Frontal cortex (tissue), 3 donors: ENCODE measurements at regions not wholly inside any gene's neighbourhood (a gene's known extent, or its start where the extent isn't known, plus 50 kb on each side); places are given as distances from the start of the nearest gene placed in this dataset.
"Not testable (repeated sequence)": the region's sequence is repeated elsewhere in the genome, so short reads cannot be mapped to it uniquely, and the experiment has no call there.

Source experiments
- DNase-seq, 2 donors: peaks; one replicate each; pipeline ENCODE4 v3.0.0; 2012; ENCODE audit warnings: low spot score in 2 of 2
- FAIRE-seq: peaks from 2 replicates; lab custom pipeline; 2012; peaks lifted over from hg19 to GRCh38; lab: Jason Lieb, UNC
- donor health status: control.
- donor health status: control.
- donor health status: control.

- FAIRE-seq, result peak; percentile 50
- DNase-seq, result no peak
Observed at GRCh38 chr5:120124961-120125360, 339.1 kb upstream of the PRR16 start.

DNA sequence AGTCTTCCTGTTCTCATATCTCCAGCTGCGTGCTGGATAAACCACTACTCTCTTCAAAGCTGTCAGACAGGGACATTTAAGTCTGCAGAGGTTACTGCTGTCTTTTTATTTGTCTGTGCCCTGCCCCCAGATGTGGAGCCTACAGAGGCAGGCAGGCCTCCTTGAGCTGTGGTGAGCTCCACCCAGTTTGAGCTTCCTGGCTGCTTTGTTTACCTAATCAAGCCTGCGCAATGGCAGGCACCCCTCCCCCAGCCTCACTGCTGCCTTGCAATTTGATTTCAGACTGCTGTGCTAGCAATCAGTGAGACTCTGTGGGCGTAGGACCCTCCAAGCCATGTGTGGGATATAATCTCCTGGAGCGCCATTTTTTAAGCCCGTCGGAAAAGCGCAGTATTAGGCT lies 331.8 kb upstream of the PRR16 start:
- FAIRE-seq, DNase-seq: not testable (repeated sequence)

DNA sequence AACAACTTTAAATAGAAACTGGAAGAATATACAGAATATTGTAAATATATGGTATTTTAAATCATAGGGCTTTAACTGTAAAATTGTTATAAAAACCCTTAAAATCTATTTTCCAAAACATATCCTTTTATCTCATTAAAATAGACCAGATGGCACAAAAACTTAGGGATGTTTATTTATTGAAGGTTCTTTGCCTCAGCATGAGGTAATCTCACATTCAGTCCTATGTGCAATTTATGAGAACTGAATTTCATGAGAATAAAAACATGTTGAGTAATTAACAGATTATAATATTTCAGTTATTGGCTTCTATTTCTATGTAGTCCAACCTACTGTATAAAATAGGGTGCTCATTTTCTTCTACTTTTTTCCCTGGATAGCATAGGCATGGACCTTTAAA lies 329.2 kb upstream of the PRR16 start:
- DNase-seq (no peak), FAIRE-seq (no peak)

- no peak for DNase-seq
- FAIRE-seq, result no peak
Observed at GRCh38 chr5:120137582-120137981, 326.5 kb upstream of the PRR16 start.

- DNase-seq (no peak), FAIRE-seq (no peak)
Observed at GRCh38 chr5:120139039-120139438, 325.1 kb upstream of the PRR16 start.

GRCh38 chr5:120140501-120140900 lies 323.6 kb upstream of the PRR16 start:
- no peak for FAIRE-seq
- no peak for DNase-seq

- DNase-seq, result no peak
- no peak for FAIRE-seq
Observed at GRCh38 chr5:120141076-120141475, 323.0 kb upstream of the PRR16 start.

DNA sequence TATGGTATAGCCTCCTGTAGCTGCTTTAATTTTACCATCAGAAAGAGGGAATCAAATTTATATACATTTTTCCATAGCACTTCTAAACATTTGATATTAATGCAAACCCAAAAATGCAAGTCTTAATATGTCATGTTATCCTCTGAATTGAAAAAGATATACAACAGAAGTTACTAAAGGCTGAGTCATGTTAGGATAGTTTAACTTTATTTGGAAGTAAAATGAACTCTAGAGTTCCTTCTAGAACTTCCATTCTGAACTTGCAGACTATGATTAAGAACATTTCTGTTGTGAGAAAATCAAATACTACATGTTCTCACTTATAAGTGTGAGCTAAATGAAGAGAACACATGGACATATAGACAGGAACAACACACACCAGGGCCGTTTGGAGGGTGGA lies 317.3 kb upstream of the PRR16 start:
- DNase-seq, result no peak
- FAIRE-seq, result no peak

DNA sequence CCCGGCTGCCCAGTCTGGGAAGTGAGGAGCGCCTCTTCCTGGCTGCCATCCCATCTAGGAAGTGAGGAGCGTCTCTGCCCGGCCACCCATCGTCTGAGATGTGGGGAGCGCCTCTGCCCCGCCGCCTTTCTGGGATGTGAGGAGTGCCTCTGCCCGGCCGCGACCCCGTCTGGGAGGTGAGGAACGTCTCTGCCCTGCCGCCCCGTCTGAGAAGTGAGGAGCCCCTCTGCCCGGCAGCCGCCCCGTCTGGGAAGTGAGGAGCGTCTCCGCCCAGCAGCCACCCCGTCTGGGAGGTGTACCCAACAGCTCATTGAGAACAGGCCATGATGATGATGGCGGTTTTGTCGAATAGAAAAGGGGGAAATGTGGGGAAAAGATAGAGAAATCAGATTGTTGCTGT lies 316.2 kb upstream of the PRR16 start:
- FAIRE-seq, DNase-seq: not testable (repeated sequence)

- DNase-seq, result no peak
- FAIRE-seq, result no peak
Observed at GRCh38 chr5:120150770-120151169, 313.3 kb upstream of the PRR16 start.

DNA sequence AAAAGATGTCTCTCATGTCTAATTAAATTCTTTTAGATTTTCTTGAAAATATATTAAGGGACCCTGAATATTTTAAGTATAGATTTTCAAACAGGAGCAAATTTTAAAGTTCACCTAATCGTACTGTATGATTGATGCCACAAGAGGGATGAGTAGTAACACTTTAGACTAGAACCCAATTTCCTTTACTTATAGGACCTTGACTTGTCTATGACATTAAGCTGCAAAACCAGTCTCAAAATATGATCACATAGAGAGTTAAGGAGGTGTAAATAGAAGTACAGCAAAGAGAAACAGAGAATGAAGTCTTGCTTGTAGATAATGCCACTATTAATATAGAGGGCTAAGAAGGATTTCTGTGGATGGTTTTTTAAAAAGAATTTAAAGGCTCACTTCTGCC lies 312.9 kb upstream of the PRR16 start:
- no peak for FAIRE-seq

GRCh38 chr5:120151825-120152224 lies 312.3 kb upstream of the PRR16 start:
- FAIRE-seq (no peak), DNase-seq (no peak)

More for the DNA sequence above, 312.9 kb upstream of the PRR16 start:
- DNase-seq, result no peak

- FAIRE-seq (no peak), DNase-seq (no peak)
Observed at GRCh38 chr5:120152472-120152871, 311.6 kb upstream of the PRR16 start.

GRCh38 chr5:120152931-120153330 lies 311.2 kb upstream of the PRR16 start:
- DNase-seq (no peak), FAIRE-seq (no peak)

DNA sequence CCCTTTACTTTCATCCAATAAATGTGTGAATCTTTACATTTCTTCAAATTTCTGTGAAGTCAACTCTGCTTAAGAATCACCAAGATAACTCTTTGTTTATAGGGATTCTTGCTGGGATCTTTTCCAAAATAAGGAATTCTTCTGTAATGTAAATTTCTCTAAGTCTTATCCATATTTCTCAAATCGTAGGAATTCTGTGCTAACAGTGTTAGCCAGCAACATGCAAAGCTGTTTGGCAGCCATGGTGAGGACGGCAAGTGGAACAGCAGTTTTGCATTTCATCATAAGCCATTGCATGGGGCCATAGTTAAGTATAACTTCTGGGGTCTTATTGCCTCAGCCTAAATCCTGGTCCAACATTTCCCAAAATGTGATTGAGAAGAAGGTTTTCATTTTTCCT lies 310.5 kb upstream of the PRR16 start:
- FAIRE-seq (no peak), DNase-seq (no peak)

GRCh38 chr5:120155873-120156272 lies 308.2 kb upstream of the PRR16 start:
- FAIRE-seq, result no peak
- DNase-seq, result no peak

DNA sequence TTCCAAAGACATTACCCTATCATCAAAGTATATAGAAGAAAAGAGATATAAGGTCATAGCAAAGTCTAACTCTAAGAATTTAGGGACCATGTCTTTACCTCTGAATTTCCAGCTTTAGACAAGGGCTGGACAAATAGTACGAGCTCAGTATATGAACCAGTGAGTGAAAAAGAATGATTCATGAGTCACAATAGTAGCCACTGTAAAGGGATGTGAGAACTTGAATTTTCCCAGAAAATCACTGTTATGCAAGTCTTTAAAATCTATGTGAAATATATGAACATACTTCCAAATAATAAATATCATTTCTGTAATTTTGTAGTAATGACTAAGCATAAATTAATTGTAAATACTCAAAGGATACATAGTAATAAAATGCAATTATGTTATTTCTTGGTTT lies 305.9 kb upstream of the PRR16 start:
- no peak for FAIRE-seq
- DNase-seq, result no peak

DNA sequence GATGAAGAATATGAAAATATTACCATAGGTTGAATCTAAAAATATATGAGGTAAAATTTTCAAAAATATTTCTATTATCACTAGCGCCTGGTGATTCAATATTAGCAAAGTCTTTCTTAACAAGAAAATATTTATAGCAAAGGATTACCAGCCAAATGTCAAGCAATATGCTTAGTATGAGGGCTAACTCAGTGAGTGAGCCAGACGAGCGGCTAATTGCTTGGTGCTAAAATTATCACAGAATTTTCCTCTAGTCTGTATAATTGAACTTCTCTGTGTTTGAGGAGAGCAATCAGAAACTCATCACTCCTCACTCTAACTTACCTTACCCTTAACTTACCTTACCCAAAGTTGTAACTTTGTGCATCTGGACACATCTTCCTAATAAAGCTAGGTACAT lies 304.9 kb upstream of the PRR16 start:
- no peak for FAIRE-seq
- no peak for DNase-seq

- DNase-seq (no peak), FAIRE-seq (no peak)
Observed at GRCh38 chr5:120160124-120160895, 303.8 kb upstream of the PRR16 start.

- FAIRE-seq, result no peak
- DNase-seq, result no peak
Observed at GRCh38 chr5:120162321-120162720, 301.8 kb upstream of the PRR16 start.

GRCh38 chr5:120164037-120164436 lies 300.1 kb upstream of the PRR16 start:
- DNase-seq (no peak), FAIRE-seq (no peak)

- DNase-seq, result no peak
- FAIRE-seq, result no peak
Observed at GRCh38 chr5:120164986-120165385, 299.1 kb upstream of the PRR16 start.
